DOHH2 (cell line): ENCODE measurements at regions not wholly inside any gene's neighbourhood (a gene's known extent, or its start where the extent isn't known, plus 50 kb on each side); places are given as distances from the start of the nearest gene placed in this dataset.
A peak's percentile ranks its signal among the peaks of the same experiment; 100 is the strongest.

Experiments used
- H3F3A ChIP-seq: fragments of 200-600 bp; sonication (generic), shearing (Covaris generic); 2 replicates; pipeline ENCODE4 v1.6.0; 2016; ENCODE audit warnings: antibody characterized with exemption, mild to moderate bottlenecking; ENCODE audit not compliant: control insufficient read depth, insufficient read depth
- H3K27ac ChIP-seq: fragments of 200-600 bp; sonication (generic); 2 replicates; pipeline ENCODE4 v1.5.1; 2014; ENCODE audit warnings: low read depth, mild to moderate bottlenecking, low read length, moderate library complexity
- H3K27me3 ChIP-seq: fragments of 200-600 bp; sonication (generic); 2 replicates; pipeline ENCODE4 v1.6.1; 2014; ENCODE audit warnings: mild to moderate bottlenecking, low read length, mixed read lengths; ENCODE audit not compliant: control insufficient read depth
- H3K36me3 ChIP-seq: fragments of 200-600 bp; sonication (generic); 2 replicates; pipeline ENCODE4 v1.6.1; 2014; ENCODE audit warnings: mild to moderate bottlenecking, low read length, moderate library complexity, mixed read lengths; ENCODE audit not compliant: control insufficient read depth
- H3K4me1 ChIP-seq: fragments of 200-600 bp; sonication (generic); 2 replicates; pipeline ENCODE4 v1.6.1; 2014; ENCODE audit warnings: mild to moderate bottlenecking, low read length, mixed read lengths; ENCODE audit not compliant: control insufficient read depth
- H3K4me2 ChIP-seq: fragments of 200-600 bp; sonication (generic); 2 replicates; pipeline ENCODE4 v1.6.0; 2014; ENCODE audit warnings: mild to moderate bottlenecking, low read length, moderate library complexity
- H3K4me3 ChIP-seq: fragments of 200-600 bp; sonication (generic); 2 replicates; pipeline ENCODE4 v1.5.1; 2014; ENCODE audit warnings: mild to moderate bottlenecking, low read length, mixed read lengths
- H3K79me2 ChIP-seq: fragments of 200-600 bp; sonication (generic); 2 replicates; pipeline ENCODE4 v1.6.1; 2014; ENCODE audit warnings: mild to moderate bottlenecking, low read length, mixed read lengths; ENCODE audit not compliant: control insufficient read depth
- H3K9me2 ChIP-seq: fragments of 200-600 bp; sonication (generic); replicated peaks from 2 replicates; pipeline ENCODE4 v1.6.1; 2014; ENCODE audit warnings: mild to moderate bottlenecking, low read length, mixed read lengths; ENCODE audit not compliant: control insufficient read depth
- H3K9me3 ChIP-seq: fragments of 200-600 bp; sonication (generic); 2 replicates; pipeline ENCODE4 v1.6.1; 2014; ENCODE audit warnings: antibody characterized with exemption, low read length, mixed read lengths; ENCODE audit not compliant: control insufficient read depth, insufficient read depth
- H4K20me1 ChIP-seq: fragments of 200-600 bp; sonication (generic); 2 replicates; pipeline ENCODE4 v1.6.0; 2014; ENCODE audit warnings: low read depth, mild to moderate bottlenecking, antibody characterized with exemption, low read length, moderate library complexity; ENCODE audit not compliant: control insufficient read depth, insufficient read depth
- EZH2phosphoT487 ChIP-seq: fragments of 200-600 bp; sonication (generic); IDR thresholded peaks from 2 replicates; pipeline ENCODE4 v1.6.1; 2017; ENCODE audit warnings: borderline replicate concordance, mild to moderate bottlenecking, antibody characterized with exemption, low read length, moderate library complexity, mixed read lengths
- TF ChIP-seq, protein P1 (sequence below): fragments of 200-600 bp; sonication (generic); IDR thresholded peaks from one replicate; pipeline ENCODE4 v1.5.1; 2014; ENCODE audit warnings: antibody characterized with exemption, mild to moderate bottlenecking, low read depth, low read length; ENCODE audit not compliant: poor library complexity, severe bottlenecking

DNA sequence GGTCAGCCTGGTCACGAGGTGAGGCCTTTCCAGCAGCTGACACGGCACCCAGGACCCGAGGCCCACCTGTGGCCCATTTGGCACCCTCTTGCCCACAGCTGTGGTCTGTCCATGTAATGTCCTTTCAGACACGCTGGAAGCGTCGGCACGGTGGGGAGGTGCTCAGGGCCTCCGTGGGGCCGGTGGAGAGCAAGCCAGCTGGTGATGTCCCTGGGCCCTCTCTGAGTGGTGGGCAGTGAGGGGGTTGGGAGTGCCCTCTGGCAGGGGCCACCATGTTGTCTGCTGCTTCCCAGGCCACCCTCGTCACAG is 97.3 kb upstream of the ZNF469 start:
- no peaks in the 10 kb centered on the region for H3K4me1 ChIP-seq
- H3F3A ChIP-seq = no peaks in the 10 kb centered on the region
- no peak overlapping the region for H3K4me2 ChIP-seq
- H3K27me3 ChIP-seq = no peaks in the 10 kb centered on the region
- TF ChIP-seq, protein P1, sequence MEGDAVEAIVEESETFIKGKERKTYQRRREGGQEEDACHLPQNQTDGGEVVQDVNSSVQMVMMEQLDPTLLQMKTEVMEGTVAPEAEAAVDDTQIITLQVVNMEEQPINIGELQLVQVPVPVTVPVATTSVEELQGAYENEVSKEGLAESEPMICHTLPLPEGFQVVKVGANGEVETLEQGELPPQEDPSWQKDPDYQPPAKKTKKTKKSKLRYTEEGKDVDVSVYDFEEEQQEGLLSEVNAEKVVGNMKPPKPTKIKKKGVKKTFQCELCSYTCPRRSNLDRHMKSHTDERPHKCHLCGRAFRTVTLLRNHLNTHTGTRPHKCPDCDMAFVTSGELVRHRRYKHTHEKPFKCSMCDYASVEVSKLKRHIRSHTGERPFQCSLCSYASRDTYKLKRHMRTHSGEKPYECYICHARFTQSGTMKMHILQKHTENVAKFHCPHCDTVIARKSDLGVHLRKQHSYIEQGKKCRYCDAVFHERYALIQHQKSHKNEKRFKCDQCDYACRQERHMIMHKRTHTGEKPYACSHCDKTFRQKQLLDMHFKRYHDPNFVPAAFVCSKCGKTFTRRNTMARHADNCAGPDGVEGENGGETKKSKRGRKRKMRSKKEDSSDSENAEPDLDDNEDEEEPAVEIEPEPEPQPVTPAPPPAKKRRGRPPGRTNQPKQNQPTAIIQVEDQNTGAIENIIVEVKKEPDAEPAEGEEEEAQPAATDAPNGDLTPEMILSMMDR = no peak
- TF ChIP-seq EZH2phosphoT487 = no peak
- no peak overlapping the region for H3K27ac ChIP-seq
- H3K9me3 ChIP-seq = no peaks in the 10 kb centered on the region; the same call in 1 of the 2 replicates
- H3K4me3 ChIP-seq = no peak overlapping the region
- no peaks in the 10 kb centered on the region for H3K36me3 ChIP-seq
- H3K79me2 ChIP-seq = no peaks in the 10 kb centered on the region
- no peaks in the 10 kb centered on the region for H3K9me2 ChIP-seq
- no peaks in the 10 kb centered on the region for H4K20me1 ChIP-seq

DNA sequence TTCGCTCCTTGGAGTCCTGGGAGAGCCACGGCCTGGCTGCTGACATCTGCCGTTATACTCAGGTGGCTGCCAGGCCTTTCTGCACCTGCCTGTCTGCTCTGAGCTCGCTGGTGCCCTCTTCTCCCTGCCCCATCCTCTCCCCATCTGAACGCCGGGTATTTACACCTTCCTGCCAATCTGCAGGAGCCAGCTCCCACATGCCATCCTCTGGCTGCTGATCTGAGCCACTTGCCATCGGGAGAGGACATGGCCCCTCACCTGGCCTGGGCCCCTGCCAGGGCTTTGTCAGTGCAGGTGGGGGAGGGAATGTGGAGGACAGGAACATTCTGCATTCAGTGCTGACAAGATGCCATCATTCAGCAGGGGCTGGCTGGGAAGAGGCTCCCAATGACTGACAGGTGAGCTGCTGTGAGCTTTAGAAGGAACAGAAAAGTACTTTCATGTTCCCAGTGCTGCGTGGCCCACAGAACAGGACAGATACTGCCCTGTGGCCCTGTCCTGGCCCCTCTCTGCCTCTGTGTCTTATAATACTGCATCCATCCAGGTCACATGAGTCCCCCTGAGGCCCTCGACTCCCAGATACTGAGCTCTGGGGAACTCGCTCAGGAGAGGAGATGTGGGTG is 96.3 kb upstream of the ZNF469 start:
- Histone ChIP-seq H3K9me2 (no peaks in the 10 kb centered on the region), H3K27me3 (no peaks in the 10 kb centered on the region), H3K9me3 (no peaks in the 10 kb centered on the region; the same call in 1 of the 2 replicates), H3K79me2 (no peaks in the 10 kb centered on the region), H3K4me1 (no peaks in the 10 kb centered on the region), H3K4me2 (no peak overlapping the region), H3F3A (no peaks in the 10 kb centered on the region), H3K36me3 (no peaks in the 10 kb centered on the region), H3K27ac (no peak overlapping the region), H4K20me1 (no peaks in the 10 kb centered on the region), H3K4me3 (no peak overlapping the region)
- TF ChIP-seq EZH2phosphoT487 = no peak
- TF ChIP-seq, protein P1 = no peak

DNA sequence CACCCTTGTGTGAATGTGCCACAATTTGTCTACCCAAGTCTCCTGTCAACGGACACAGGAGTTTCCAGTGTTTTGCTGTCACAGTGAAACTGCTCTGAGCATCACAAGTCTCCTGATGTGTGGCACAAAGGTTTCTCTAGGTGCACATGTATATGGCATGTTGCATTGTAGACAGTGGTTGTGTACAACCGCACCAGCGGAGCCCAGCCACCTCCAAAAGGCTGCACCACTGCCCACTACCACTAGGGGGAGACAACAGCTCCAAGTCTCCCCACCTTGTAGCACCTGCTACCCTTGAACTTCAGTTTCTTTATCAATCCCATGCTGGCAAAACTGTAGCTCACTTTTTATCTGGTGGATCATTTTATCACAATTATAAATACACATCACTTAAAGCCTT is 95.5 kb upstream of the ZNF469 start:
- Histone ChIP-seq H3K4me1 (no peaks in the 10 kb centered on the region), H3K27me3 (no peaks in the 10 kb centered on the region), H4K20me1 (no peaks in the 10 kb centered on the region), H3K79me2 (no peaks in the 10 kb centered on the region), H3K9me3 (no peaks in the 10 kb centered on the region), H3K4me3 (no peak overlapping the region), H3K27ac (no peak overlapping the region), H3K36me3 (no peaks in the 10 kb centered on the region), H3K4me2 (no peak overlapping the region), H3F3A (no peaks in the 10 kb centered on the region), H3K9me2 (no peaks in the 10 kb centered on the region)
- TF ChIP-seq, protein P1 = peak; percentile 96
- TF ChIP-seq EZH2phosphoT487 = no peak

DNA sequence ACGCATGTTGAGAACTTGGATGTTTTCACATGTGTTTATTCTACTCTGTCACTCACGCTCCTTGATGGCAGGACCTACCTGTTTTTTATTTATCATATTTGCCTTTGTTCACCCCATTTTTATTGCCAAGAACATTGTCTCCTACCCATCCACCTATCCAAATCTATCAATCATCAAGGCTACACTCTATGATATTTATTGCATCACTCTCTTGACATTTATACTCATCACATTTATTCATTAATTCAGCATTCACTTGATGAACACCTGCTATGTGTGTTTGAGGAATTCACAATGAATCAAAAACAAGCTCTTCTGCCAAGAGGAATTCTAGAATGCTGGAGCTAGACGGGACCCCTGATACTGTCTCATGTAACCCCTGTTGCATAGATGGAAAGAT is 94.5 kb upstream of the ZNF469 start:
- Histone ChIP-seq H3K4me3 (no peak overlapping the region), H3K4me1 (no peaks in the 10 kb centered on the region), H4K20me1 (no peaks in the 10 kb centered on the region), H3K27me3 (no peaks in the 10 kb centered on the region), H3K79me2 (no peaks in the 10 kb centered on the region), H3K4me2 (no peak overlapping the region), H3K9me2 (no peaks in the 10 kb centered on the region), H3K9me3 (no peaks in the 10 kb centered on the region), H3F3A (no peaks in the 10 kb centered on the region), H3K27ac (no peak overlapping the region), H3K36me3 (no peaks in the 10 kb centered on the region)
- TF ChIP-seq, protein P1 = no peak
- TF ChIP-seq EZH2phosphoT487 = no peak
